Osteoblast (primary cell): ENCODE measurements at regions not wholly inside any gene's neighbourhood (a gene's known extent, or its start where the extent isn't known, plus 50 kb on each side); places are given as distances from the start of the nearest gene placed in this dataset.
A peak's percentile ranks its signal among the peaks of the same experiment; 100 is the strongest.

Experiments used
- DNase-seq: peaks from one replicate; pipeline ENCODE4 v3.0.0; 2011; ENCODE audit warnings: low spot score, mixed read lengths; ENCODE audit not compliant: insufficient read length; ENCODE audit errors: missing footprints
- H2AFZ ChIP-seq: 2 replicates; pipeline ENCODE4 v1.6.0; 2011; ENCODE audit warnings: mild to moderate bottlenecking, low read length
- H3K27ac ChIP-seq: 2 replicates; pipeline ENCODE4 v1.5.1; 2011; ENCODE audit warnings: mild to moderate bottlenecking, low read depth, low read length, moderate library complexity
- H3K27me3 ChIP-seq: 2 replicates; pipeline ENCODE4 v1.6.0; 2012; ENCODE audit warnings: mild to moderate bottlenecking, control low read depth, inconsistent platforms, low read length, moderate library complexity; ENCODE audit not compliant: insufficient read depth
- H3K36me3 ChIP-seq: 2 replicates; pipeline ENCODE4 v1.5.1; 2011; ENCODE audit warnings: mild to moderate bottlenecking, low read length, control low read depth, moderate library complexity; ENCODE audit not compliant: insufficient read depth
- H3K4me1 ChIP-seq: 2 replicates; pipeline ENCODE4 v1.5.1; 2011; ENCODE audit warnings: mild to moderate bottlenecking, low read length, control low read depth, moderate library complexity; ENCODE audit not compliant: insufficient read depth
- H3K4me2 ChIP-seq: 2 replicates; pipeline ENCODE4 v1.6.0; 2011; ENCODE audit warnings: mild to moderate bottlenecking, low read length; ENCODE audit not compliant: insufficient read depth
- H3K4me3 ChIP-seq: fragments of 200-600 bp; sonication (generic); 3 replicates; pipeline ENCODE4 v1.5.1; 2012; ENCODE audit warnings: mild to moderate bottlenecking, low read length, inconsistent platforms; ENCODE audit not compliant: insufficient read depth
- H3K79me2 ChIP-seq: 2 replicates; pipeline ENCODE4 v1.6.0; 2012; ENCODE audit warnings: mild to moderate bottlenecking, low read length, control low read depth, inconsistent platforms; ENCODE audit not compliant: insufficient read depth
- H3K9me3 ChIP-seq: 2 replicates; pipeline ENCODE4 v1.5.1; 2011; ENCODE audit warnings: low read depth, low read length, control low read depth
- H4K20me1 ChIP-seq: 2 replicates; pipeline ENCODE4 v1.6.0; 2012; ENCODE audit warnings: mild to moderate bottlenecking, low read length, control low read depth; ENCODE audit not compliant: insufficient read depth
- CTCF ChIP-seq: IDR thresholded peaks from 2 replicates; pipeline ENCODE4 v1.5.1; 2011; ENCODE audit warnings: mild to moderate bottlenecking, low read depth, low read length, moderate library complexity; ENCODE audit errors: extremely low read depth

- Histone ChIP-seq H3K9me3 (no peaks in the 10 kb centered on the region), H3K27ac (peak overlapping the region; percentile 41), H3K4me2 (peak overlapping the region; percentile 40), H3K79me2 (no peaks in the 10 kb centered on the region), H2AFZ (no peak overlapping the region), H3K36me3 (no peaks in the 10 kb centered on the region), H3K4me3 (no peak overlapping the region), H3K4me1 (peaks cover 37% of the 10 kb centered on the region), H3K27me3 (no peaks in the 10 kb centered on the region), H4K20me1 (no peaks in the 10 kb centered on the region)
- DNase-seq: no peak
- TF ChIP-seq CTCF: no peak
Observed at GRCh38 chr20:17807651-17808050, 107.9 kb downstream of the BANF2 start.

GRCh38 chr20:17806739-17807441 is 107.1 kb downstream of the BANF2 start:
- Histone ChIP-seq H2AFZ (peak overlapping the region; percentile 91), H3K36me3 (no peaks in the 10 kb centered on the region), H3K4me2 (peak overlapping the region; percentile 38), H3K4me1 (peaks cover 37% of the 10 kb centered on the region), H3K4me3 (peak overlapping the region; percentile 0), H3K9me3 (no peaks in the 10 kb centered on the region), H3K27me3 (no peaks in the 10 kb centered on the region), H3K27ac (peak overlapping the region; percentile 41), H4K20me1 (no peaks in the 10 kb centered on the region), H3K79me2 (no peaks in the 10 kb centered on the region)
- peak; percentile 90 for DNase-seq
- TF ChIP-seq CTCF: no peak

GRCh38 chr20:17806107-17806506 is 106.3 kb downstream of the BANF2 start:
- Histone ChIP-seq H4K20me1 (no peaks in the 10 kb centered on the region), H3K36me3 (no peaks in the 10 kb centered on the region), H3K9me3 (no peaks in the 10 kb centered on the region), H3K4me2 (peak overlapping the region; percentile 38), H3K4me3 (peak overlapping the region; percentile 1), H3K4me1 (peaks cover 37% of the 10 kb centered on the region), H2AFZ (peak overlapping the region; percentile 91), H3K27me3 (no peaks in the 10 kb centered on the region), H3K79me2 (no peaks in the 10 kb centered on the region), H3K27ac (peak overlapping the region; percentile 41)
- DNase-seq: no peak
- TF ChIP-seq CTCF: no peak

GRCh38 chr20:17803765-17804164 is 104.0 kb downstream of the BANF2 start:
- Histone ChIP-seq H3K27me3 (no peaks in the 10 kb centered on the region), H3K4me2 (no peak overlapping the region), H3K79me2 (no peaks in the 10 kb centered on the region)

More at GRCh38 chr20:17803765-17804164, 104.0 kb downstream of the BANF2 start:
- no peaks in the 10 kb centered on the region for H3K36me3 ChIP-seq
- H3K4me1 ChIP-seq: peaks cover 28% of the 10 kb centered on the region
- DNase-seq: no peak
- H3K4me3 ChIP-seq: no peak overlapping the region
- TF ChIP-seq CTCF: no peak
- no peak overlapping the region for H3K27ac ChIP-seq
- H3K9me3 ChIP-seq: no peaks in the 10 kb centered on the region
- peak overlapping the region; percentile 15 for H2AFZ ChIP-seq
- no peaks in the 10 kb centered on the region for H4K20me1 ChIP-seq
